Naive B cell (primary cell): ENCODE measurements at regions not wholly inside any gene's neighbourhood (a gene's known extent, or its start where the extent isn't known, plus 50 kb on each side); places are given as distances from the start of the nearest gene placed in this dataset.
"Not testable (repeated sequence)": the region's sequence is repeated elsewhere in the genome, so short reads cannot be mapped to it uniquely, and the experiment has no call there.

Source experiments
- ATAC-seq, 2 donors: fragments of 150-1000 bp; cut with Tn5 transposase; 2 replicates each; pipeline ENCODE4 v1.10.0; 2021; ENCODE audit warnings: low read depth in 2 of 2, mild to moderate bottlenecking in 2 of 2, moderate library complexity in 2 of 2
- DNase-seq: peaks from one replicate; pipeline ENCODE4 v3.0.0; 2022
- H3K27ac Mint-ChIP-seq, 6 donors: one replicate each; pipeline ENCODE4 v1.8.0; 2020 to 2022; ENCODE audit warnings: mild to moderate bottlenecking in 6 of 6, mixed read lengths in 6 of 6, moderate library complexity in 5 of 6, inconsistent platforms in 2 of 6
- H3K27me3 Mint-ChIP-seq, 3 donors: one replicate each; pipeline ENCODE4 v1.8.0; 2021 to 2022; ENCODE audit warnings: mixed read lengths in 3 of 3, mild to moderate bottlenecking in 1 of 3
- H3K36me3 Mint-ChIP-seq, 2 donors: one replicate each; pipeline ENCODE4 v1.8.0; 2020 to 2022; ENCODE audit warnings: mixed read lengths in 2 of 2, inconsistent platforms in 1 of 2, mild to moderate bottlenecking in 1 of 2
- H3K4me1 Mint-ChIP-seq, 3 donors: one replicate each; pipeline ENCODE4 v1.8.0; 2020 to 2022; ENCODE audit warnings: mixed read lengths in 3 of 3, inconsistent platforms in 1 of 3, mild to moderate bottlenecking in 1 of 3, moderate library complexity in 1 of 3
- H3K4me3 Mint-ChIP-seq, 8 donors: one replicate each; pipeline ENCODE4 v1.8.0; 2020 to 2022; ENCODE audit warnings: mild to moderate bottlenecking in 8 of 8, mixed read lengths in 8 of 8, moderate library complexity in 8 of 8, inconsistent platforms in 2 of 8
- H3K9me3 Mint-ChIP-seq, 7 donors: one replicate each; pipeline ENCODE4 v1.8.0; 2020 to 2022; ENCODE audit warnings: mixed read lengths in 7 of 7, mild to moderate bottlenecking in 5 of 7, inconsistent platforms in 2 of 7, moderate library complexity in 1 of 7

DNA sequence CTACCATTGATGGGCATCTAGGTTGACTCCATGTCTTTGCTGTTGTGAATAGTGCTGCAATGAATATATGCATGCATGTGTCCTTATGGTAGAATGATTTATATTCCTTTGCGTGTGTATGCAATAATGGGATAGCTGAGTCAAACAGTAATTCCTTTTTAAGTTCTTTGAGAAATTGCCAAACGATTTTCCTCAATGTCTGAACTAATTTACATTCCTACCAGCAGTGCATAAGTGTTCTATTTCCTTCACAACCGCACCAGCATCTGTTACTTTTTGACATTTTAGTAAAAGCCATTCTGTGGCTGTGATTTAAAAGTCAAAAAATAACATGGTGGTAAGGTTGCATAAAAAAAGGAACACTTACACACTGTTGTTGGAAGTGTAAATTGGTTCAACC, 103.1 kb upstream of the FAM47B start:
- Mint-ChIP-seq H3K27ac (no peak overlapping the region), H3K36me3 (no peaks in the 10 kb centered on the region), H3K9me3 (peaks cover 2 to 49% (median 8%) of the 10 kb centered on the region in 7 donors), H3K27me3 (no peaks in the 10 kb centered on the region), H3K4me3 (no peak overlapping the region), H3K4me1 (no peaks in the 10 kb centered on the region)
- no peak for DNase-seq
- no peak for ATAC-seq

DNA sequence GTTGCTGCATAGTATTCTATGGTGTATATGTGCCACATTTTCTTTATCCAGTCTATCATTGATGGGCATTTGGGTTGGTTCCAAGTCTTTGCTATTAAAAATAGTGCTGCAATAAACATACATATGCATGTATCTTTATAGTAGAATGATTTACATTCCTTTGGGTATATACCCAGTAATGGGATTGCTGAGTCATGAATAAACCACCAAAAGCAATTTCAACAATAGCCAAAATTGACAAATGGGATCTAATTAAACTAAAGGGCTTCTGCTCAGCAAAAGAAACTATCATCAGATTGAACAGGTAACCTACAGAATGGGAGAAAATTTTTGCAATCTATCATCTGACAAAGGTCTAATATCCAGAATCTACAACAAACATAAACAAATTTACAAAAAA, 101.4 kb upstream of the FAM47B start:
- H3K27me3 Mint-ChIP-seq, DNase-seq, H3K27ac Mint-ChIP-seq, H3K36me3 Mint-ChIP-seq, ATAC-seq, H3K4me3 Mint-ChIP-seq, H3K4me1 Mint-ChIP-seq: not testable (repeated sequence)
- peaks cover 2 to 60% (median 10%) of the 10 kb centered on the region in 7 donors for H3K9me3 Mint-ChIP-seq

DNA sequence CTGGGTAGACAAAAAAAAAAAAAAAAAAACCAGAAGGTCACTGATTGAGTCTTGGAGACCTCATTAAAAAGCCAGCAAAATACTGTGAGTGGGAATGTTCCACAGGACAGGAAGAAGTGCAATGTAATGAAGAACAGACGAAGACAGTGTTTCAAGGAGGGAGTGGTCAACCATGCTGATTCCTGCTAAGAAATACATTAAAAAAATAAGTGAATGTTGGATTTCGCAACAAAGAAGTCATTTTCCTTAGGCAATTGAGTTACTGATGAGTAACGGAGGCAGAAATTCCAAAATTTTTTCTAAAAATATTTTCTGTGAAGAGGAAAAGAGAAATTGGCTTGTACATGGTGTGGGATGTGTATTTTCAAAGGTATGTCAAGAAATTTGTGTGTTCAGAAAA, 94.3 kb upstream of the FAM47B start:
- H3K36me3 Mint-ChIP-seq, result no peaks in the 10 kb centered on the region
- H3K27ac Mint-ChIP-seq, result no peak overlapping the region
- H3K27me3 Mint-ChIP-seq, result no peaks in the 10 kb centered on the region
- H3K4me1 Mint-ChIP-seq, result no peaks in the 10 kb centered on the region
- DNase-seq (no peak), ATAC-seq (no peak)
- H3K9me3 Mint-ChIP-seq, result peaks cover 0 to 18% (median 2%) of the 10 kb centered on the region in 7 donors
- H3K4me3 Mint-ChIP-seq, result no peak overlapping the region

DNA sequence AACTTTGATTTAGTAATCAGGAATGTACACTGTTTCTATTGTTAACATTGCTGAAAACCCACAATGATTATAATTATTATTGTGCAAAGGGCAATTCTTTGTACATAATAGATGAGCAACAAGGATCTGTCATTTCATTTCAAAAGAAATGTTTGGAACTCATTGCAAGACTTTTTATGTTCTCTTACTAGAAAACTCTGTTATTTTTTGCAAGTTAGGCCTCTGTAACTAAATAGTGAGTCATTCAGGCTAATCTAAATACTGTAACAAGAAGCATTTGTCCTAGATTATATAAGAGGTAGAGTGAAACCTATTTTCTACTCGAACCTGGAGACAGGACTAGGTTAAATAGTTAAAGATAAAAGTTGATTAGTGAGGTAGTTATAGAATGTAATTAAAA, 93.2 kb upstream of the FAM47B start:
- Mint-ChIP-seq H3K4me3 (no peak overlapping the region), H3K36me3 (no peaks in the 10 kb centered on the region)

GRCh38 chrX:34859191-34859590, 83.4 kb upstream of the FAM47B start:
- no peak overlapping the region for H3K27ac Mint-ChIP-seq
- H3K4me1 Mint-ChIP-seq, result no peaks in the 10 kb centered on the region
- ATAC-seq (no peak), DNase-seq (no peak)
- no peak overlapping the region for H3K4me3 Mint-ChIP-seq
- no peaks in the 10 kb centered on the region for H3K36me3 Mint-ChIP-seq
- H3K27me3 Mint-ChIP-seq, result no peaks in the 10 kb centered on the region
- H3K9me3 Mint-ChIP-seq, result peaks cover 0 to 4% (median 3%) of the 10 kb centered on the region in 7 donors

More for the DNA sequence above, 93.2 kb upstream of the FAM47B start:
- no peak overlapping the region for H3K27ac Mint-ChIP-seq
- DNase-seq (no peak), ATAC-seq (no peak)
- H3K27me3 Mint-ChIP-seq, result no peaks in the 10 kb centered on the region
- H3K9me3 Mint-ChIP-seq, result peaks cover 0 to 13% (median 2%) of the 10 kb centered on the region in 7 donors
- H3K4me1 Mint-ChIP-seq, result no peaks in the 10 kb centered on the region

- DNase-seq (no peak), ATAC-seq (no peak)
- Mint-ChIP-seq H3K4me1 (no peaks in the 10 kb centered on the region), H3K27me3 (no peaks in the 10 kb centered on the region), H3K27ac (no peak overlapping the region), H3K9me3 (peaks cover 0 to 14% (median 3%) of the 10 kb centered on the region in 7 donors), H3K4me3 (no peak overlapping the region), H3K36me3 (no peaks in the 10 kb centered on the region)
Observed at GRCh38 chrX:34863906-34864305, 78.7 kb upstream of the FAM47B start.

DNA sequence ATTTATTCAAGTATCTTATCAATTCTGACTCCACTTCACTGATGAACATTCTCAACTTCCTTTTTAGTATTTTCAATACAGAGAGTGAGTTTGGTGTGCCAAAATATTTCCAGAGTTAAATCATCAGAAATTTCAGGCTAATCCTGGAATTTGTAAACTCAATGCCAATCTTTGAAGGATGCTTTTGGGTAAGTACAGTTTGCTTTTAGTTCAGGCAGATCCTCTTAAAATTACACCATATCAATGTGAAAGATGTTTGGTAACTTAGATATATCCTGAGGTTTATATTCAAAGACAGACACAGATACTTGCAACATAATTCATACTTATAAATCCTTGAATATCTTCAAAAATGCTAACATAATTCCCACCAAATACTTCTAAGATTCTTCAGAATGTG, 76.0 kb upstream of the FAM47B start:
- no peak overlapping the region for H3K4me3 Mint-ChIP-seq
- H3K36me3 Mint-ChIP-seq, result no peaks in the 10 kb centered on the region
- H3K9me3 Mint-ChIP-seq, result peaks cover 2 to 31% (median 11%) of the 10 kb centered on the region in 7 donors
- no peaks in the 10 kb centered on the region for H3K27me3 Mint-ChIP-seq
- H3K4me1 Mint-ChIP-seq, result no peaks in the 10 kb centered on the region
- no peak overlapping the region for H3K27ac Mint-ChIP-seq
- ATAC-seq (no peak), DNase-seq (no peak)

DNA sequence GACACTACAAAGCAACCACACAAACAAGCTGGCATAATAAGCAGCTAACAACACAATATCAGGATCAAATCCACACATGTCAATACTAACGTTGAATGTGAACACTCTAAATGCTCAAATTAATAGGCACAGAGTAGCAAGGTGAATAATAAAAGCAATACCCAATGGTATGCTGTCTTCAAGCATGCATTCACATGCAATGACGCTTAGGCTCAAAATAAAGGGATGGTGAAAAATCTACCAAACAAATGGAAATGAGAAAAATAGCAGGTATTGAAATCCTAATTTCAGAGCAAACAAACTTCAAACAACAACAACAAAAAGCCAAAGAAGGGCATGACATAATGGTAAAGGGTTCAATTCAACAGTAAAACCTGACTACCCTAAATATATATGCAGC, 74.0 kb upstream of the FAM47B start:
- ATAC-seq, result no peak
- H3K9me3 Mint-ChIP-seq, result peaks cover 2 to 43% (median 11%) of the 10 kb centered on the region in 7 donors
- H3K27me3 Mint-ChIP-seq, result no peaks in the 10 kb centered on the region
- H3K36me3 Mint-ChIP-seq, result no peaks in the 10 kb centered on the region
- no peaks in the 10 kb centered on the region for H3K4me1 Mint-ChIP-seq
- no peak overlapping the region for H3K27ac Mint-ChIP-seq
- DNase-seq, result no peak
- no peak overlapping the region for H3K4me3 Mint-ChIP-seq

DNA sequence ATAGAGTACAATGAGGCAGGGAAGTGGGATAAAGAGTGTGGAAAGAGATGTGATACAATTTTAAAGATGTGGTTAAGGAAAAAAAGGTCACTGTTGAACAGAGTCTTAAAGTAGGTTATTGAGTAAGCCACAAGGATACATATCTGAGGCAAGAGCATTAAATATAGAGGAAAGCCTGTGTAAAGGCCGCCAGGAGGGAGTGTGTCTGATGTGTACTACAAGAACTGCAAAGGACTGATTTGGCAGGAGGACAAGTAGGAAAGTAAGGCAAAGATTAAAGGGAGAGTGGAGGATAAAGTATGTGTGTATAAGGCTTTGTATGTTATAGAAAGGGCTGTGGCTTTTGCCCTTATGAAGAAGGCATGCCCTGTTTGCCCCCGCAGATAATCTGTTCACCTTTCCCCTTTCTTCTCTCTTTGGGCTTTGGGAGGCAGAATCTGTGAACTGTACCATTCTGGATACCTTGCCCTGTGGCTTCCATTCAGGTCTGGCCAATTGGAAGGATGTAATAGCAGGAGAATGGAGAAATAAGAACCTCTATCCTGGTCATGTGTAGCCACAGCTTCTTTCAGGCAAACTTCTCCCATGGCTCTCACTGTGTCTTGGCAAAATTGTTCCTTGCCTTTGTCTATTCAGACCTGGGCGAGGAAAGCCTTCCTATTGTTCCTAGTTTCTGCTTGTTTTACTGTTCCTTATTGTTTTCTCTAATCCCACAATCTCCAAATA, 68.9 kb upstream of the FAM47B start:
- no peak for ATAC-seq

GRCh38 chrX:34874763-34875162, 67.8 kb upstream of the FAM47B start:
- Mint-ChIP-seq H3K9me3 (peaks cover 0 to 31% (median 9%) of the 10 kb centered on the region in 7 donors), H3K27ac (no peak overlapping the region), H3K4me1 (no peaks in the 10 kb centered on the region), H3K36me3 (no peaks in the 10 kb centered on the region), H3K27me3 (no peaks in the 10 kb centered on the region), H3K4me3 (no peak overlapping the region)
- DNase-seq, result no peak
- ATAC-seq, result no peak

More for the DNA sequence above, 68.9 kb upstream of the FAM47B start:
- H3K36me3 Mint-ChIP-seq, result no peaks in the 10 kb centered on the region
- H3K4me1 Mint-ChIP-seq, result no peaks in the 10 kb centered on the region
- H3K27ac Mint-ChIP-seq, result no peak overlapping the region
- no peak for DNase-seq
- no peaks in the 10 kb centered on the region for H3K27me3 Mint-ChIP-seq
- peaks cover 0 to 31% (median 9%) of the 10 kb centered on the region in 7 donors for H3K9me3 Mint-ChIP-seq
- H3K4me3 Mint-ChIP-seq, result no peak overlapping the region

- no peak for ATAC-seq
- Mint-ChIP-seq H3K27me3 (no peaks in the 10 kb centered on the region), H3K36me3 (no peaks in the 10 kb centered on the region), H3K27ac (peak overlapping the region in 1 of 6 donors; percentile 40), H3K9me3 (peaks cover 0 to 29% (median 9%) of the 10 kb centered on the region in 7 donors), H3K4me3 (no peak overlapping the region), H3K4me1 (no peaks in the 10 kb centered on the region)
- DNase-seq, result no peak
Observed at GRCh38 chrX:34875204-34875603, 67.4 kb upstream of the FAM47B start.

DNA sequence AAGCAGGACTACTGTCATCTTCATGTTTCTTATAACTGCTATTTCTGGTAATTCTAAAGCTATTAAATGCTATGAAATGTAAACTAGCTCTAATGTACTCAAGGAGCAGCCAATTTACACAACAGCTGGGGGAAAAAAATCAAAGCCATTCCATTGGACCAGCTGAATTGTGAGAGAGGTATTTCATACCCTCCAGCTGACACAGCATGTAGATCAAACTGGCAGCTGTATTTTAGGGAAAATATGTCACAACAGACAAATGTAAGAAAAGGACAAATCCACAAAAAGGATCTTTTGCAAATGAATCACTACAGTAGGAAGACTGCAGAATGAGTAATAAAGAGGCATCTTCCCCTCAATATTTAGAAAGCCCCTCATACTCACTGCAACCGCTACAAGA, 65.2 kb upstream of the FAM47B start:
- no peak for DNase-seq
- Mint-ChIP-seq H3K4me1 (no peaks in the 10 kb centered on the region), H3K4me3 (no peak overlapping the region), H3K9me3 (peaks cover 0 to 7% (median under 1%) of the 10 kb centered on the region in 7 donors), H3K27me3 (no peaks in the 10 kb centered on the region), H3K36me3 (no peaks in the 10 kb centered on the region), H3K27ac (no peak overlapping the region)
- no peak for ATAC-seq

- ATAC-seq, result no peak
Observed at GRCh38 chrX:34879346-34879745, 63.2 kb upstream of the FAM47B start.

DNA sequence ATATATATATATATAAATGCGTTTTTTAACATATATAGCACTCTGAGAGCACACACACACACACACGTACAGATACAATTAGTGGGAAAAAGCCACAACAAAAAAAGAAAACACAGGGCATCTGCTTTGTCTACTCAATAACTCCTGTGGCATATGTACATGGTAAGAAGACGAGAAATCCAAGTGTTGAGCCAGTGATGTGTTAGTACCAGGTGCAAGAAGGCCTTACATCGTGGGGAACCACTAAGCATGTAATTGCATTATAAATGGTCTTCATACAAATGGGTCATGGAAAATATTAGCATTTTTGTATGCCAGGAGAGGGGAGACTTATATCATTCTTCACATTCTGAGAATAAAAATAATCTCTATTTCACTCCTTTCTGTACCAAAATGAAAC, 62.7 kb upstream of the FAM47B start:
- Mint-ChIP-seq H3K4me1 (no peaks in the 10 kb centered on the region), H3K9me3 (peaks cover 0 to 2% (median 0%) of the 10 kb centered on the region in 7 donors), H3K27ac (no peak overlapping the region), H3K27me3 (no peaks in the 10 kb centered on the region), H3K36me3 (no peaks in the 10 kb centered on the region), H3K4me3 (no peak overlapping the region)
- DNase-seq, result no peak
- ATAC-seq, result no peak

More at GRCh38 chrX:34879346-34879745, 63.2 kb upstream of the FAM47B start:
- peaks cover 0 to 2% (median 0%) of the 10 kb centered on the region in 7 donors for H3K9me3 Mint-ChIP-seq
- no peaks in the 10 kb centered on the region for H3K27me3 Mint-ChIP-seq
- no peak overlapping the region for H3K27ac Mint-ChIP-seq
- no peaks in the 10 kb centered on the region for H3K4me1 Mint-ChIP-seq
- H3K36me3 Mint-ChIP-seq, result no peaks in the 10 kb centered on the region
- DNase-seq, result no peak
- no peak overlapping the region for H3K4me3 Mint-ChIP-seq
